ENCODE measurements at regions not wholly inside any gene's neighbourhood (a gene's known extent, or its start where the extent isn't known, plus 50 kb on each side); places are given as distances from the start of the nearest gene placed in this dataset.

GRCh38 chr13:104099750-104100149, 1033.5 kb upstream of the SLC10A2 start:
- no peak for DNase-seq (ENCODE audit: low spot score in 2 of 2)
- H3K27me3 ChIP-seq = no peaks in the 10 kb centered on the region
- intact Hi-C loops (cut with DNase I; ENCODE audit: low total_unique reads) = no loop called here
- no peak overlapping the region for H3K4me3 ChIP-seq
- H3K9me3 ChIP-seq = no peaks in the 10 kb centered on the region
- no peaks in the 10 kb centered on the region for H3K4me1 ChIP-seq
- no peak for TF ChIP-seq POLR2AphosphoS5 (IDR thresholded peaks at IDR 0.05)
- no peaks in the 10 kb centered on the region for H3K36me3 ChIP-seq
- H3K27ac ChIP-seq = no peak overlapping the region

GRCh38 chr13:104098421-104098820, 1032.2 kb upstream of the SLC10A2 start:
- TF ChIP-seq POLR2AphosphoS5 (IDR thresholded peaks at IDR 0.05) (no peak), POLR2A (IDR thresholded peaks at IDR 0.05) (no peak), CTCF (IDR thresholded peaks at IDR 0.05) (no peak)
- no peak for DNase-seq (ENCODE audit: low spot score in 2 of 2)
- no peaks in the 10 kb centered on the region for H3K36me3 ChIP-seq
- no peak overlapping the region for H3K4me3 ChIP-seq
- no peaks in the 10 kb centered on the region for H3K27me3 ChIP-seq
- H3K4me1 ChIP-seq = no peaks in the 10 kb centered on the region
- intact Hi-C loops (cut with DNase I; ENCODE audit: low total_unique reads) = no loop called here
- no peaks in the 10 kb centered on the region for H3K9me3 ChIP-seq
- no peak overlapping the region for H3K27ac ChIP-seq

- Histone ChIP-seq H3K27me3 (no peaks in the 10 kb centered on the region), H3K36me3 (no peaks in the 10 kb centered on the region), H3K9me3 (no peaks in the 10 kb centered on the region), H3K4me1 (no peaks in the 10 kb centered on the region), H3K27ac (no peak overlapping the region), H3K4me3 (no peak overlapping the region)
- no peak for TF ChIP-seq POLR2A (IDR thresholded peaks at IDR 0.05)
- intact Hi-C loops (cut with DNase I; ENCODE audit: low total_unique reads) = no loop called here
- no peak for DNase-seq (ENCODE audit: low spot score in 2 of 2)
Observed at GRCh38 chr13:104086759-104087158, 1020.5 kb upstream of the SLC10A2 start.

- DNase-seq (ENCODE audit: low spot score in 2 of 2) = no peak
- no peak overlapping the region for H3K27ac ChIP-seq
- H3K9me3 ChIP-seq = no peaks in the 10 kb centered on the region
- H3K4me3 ChIP-seq = no peak overlapping the region
- no peaks in the 10 kb centered on the region for H3K36me3 ChIP-seq
- no peaks in the 10 kb centered on the region for H3K4me1 ChIP-seq
- no peaks in the 10 kb centered on the region for H3K27me3 ChIP-seq
- TF ChIP-seq POLR2AphosphoS5 (IDR thresholded peaks at IDR 0.05) (no peak), CTCF (IDR thresholded peaks at IDR 0.05) (no peak), POLR2A (IDR thresholded peaks at IDR 0.05) (no peak)
- intact Hi-C loops (cut with DNase I; ENCODE audit: low total_unique reads) = no loop called here
Observed at GRCh38 chr13:104086210-104086609, 1020.0 kb upstream of the SLC10A2 start.

GRCh38 chr13:104085611-104086010, 1019.4 kb upstream of the SLC10A2 start:
- Histone ChIP-seq H3K27ac (no peak overlapping the region), H3K9me3 (no peaks in the 10 kb centered on the region), H3K4me1 (no peaks in the 10 kb centered on the region), H3K27me3 (no peaks in the 10 kb centered on the region), H3K36me3 (no peaks in the 10 kb centered on the region), H3K4me3 (no peak overlapping the region)
- intact Hi-C loops (cut with DNase I; ENCODE audit: low total_unique reads) = no loop called here
- no peak for DNase-seq (ENCODE audit: low spot score in 2 of 2)
- TF ChIP-seq POLR2AphosphoS5 (IDR thresholded peaks at IDR 0.05) (no peak), CTCF (IDR thresholded peaks at IDR 0.05) (no peak), POLR2A (IDR thresholded peaks at IDR 0.05) (no peak)

- no peaks in the 10 kb centered on the region for H3K4me1 ChIP-seq
- no peak for DNase-seq (ENCODE audit: low spot score in 2 of 2)
- H3K9me3 ChIP-seq = no peaks in the 10 kb centered on the region
- intact Hi-C loops (cut with DNase I; ENCODE audit: low total_unique reads) = no loop called here
- no peaks in the 10 kb centered on the region for H3K36me3 ChIP-seq
- H3K4me3 ChIP-seq = no peak overlapping the region
- H3K27me3 ChIP-seq = no peaks in the 10 kb centered on the region
- TF ChIP-seq CTCF (IDR thresholded peaks at IDR 0.05) (no peak), POLR2A (IDR thresholded peaks at IDR 0.05) (no peak), POLR2AphosphoS5 (IDR thresholded peaks at IDR 0.05) (no peak)
- H3K27ac ChIP-seq = no peak overlapping the region
Observed at GRCh38 chr13:104074326-104074725, 1008.1 kb upstream of the SLC10A2 start.

Data from breast epithelium (tissue), 4 donors.